GM12872 (cell line): ENCODE measurements at regions not wholly inside any gene's neighbourhood (a gene's known extent, or its start where the extent isn't known, plus 50 kb on each side); places are given as distances from the start of the nearest gene placed in this dataset.

Experiments
- TF ChIP-seq, protein P1 (sequence below): IDR thresholded peaks from 3 replicates; pipeline ENCODE4 v1.5.1; 2011; ENCODE audit warnings: low read depth, mild to moderate bottlenecking, low read length, moderate library complexity; ENCODE audit not compliant: insufficient read depth

DNA sequence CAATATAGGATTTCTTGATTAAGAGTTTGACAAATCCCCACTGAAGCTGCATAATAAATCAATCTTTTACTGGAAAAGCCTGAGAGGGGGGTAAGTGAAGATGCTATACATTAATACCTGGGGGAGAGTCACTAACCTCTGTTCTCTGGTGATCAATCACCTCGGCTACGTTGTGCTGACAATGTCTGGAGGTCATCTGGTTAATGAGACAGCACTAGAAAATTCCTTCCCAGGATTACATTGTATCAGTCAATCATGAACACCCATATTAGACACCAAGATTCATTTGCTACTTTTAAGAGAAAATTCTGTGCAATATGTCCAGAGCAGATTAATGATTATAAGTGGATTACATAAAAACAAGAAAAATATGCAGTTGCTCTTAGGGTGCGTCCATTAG, 408.3 kb downstream of the PDHA2 start:
- TF ChIP-seq, protein P1, sequence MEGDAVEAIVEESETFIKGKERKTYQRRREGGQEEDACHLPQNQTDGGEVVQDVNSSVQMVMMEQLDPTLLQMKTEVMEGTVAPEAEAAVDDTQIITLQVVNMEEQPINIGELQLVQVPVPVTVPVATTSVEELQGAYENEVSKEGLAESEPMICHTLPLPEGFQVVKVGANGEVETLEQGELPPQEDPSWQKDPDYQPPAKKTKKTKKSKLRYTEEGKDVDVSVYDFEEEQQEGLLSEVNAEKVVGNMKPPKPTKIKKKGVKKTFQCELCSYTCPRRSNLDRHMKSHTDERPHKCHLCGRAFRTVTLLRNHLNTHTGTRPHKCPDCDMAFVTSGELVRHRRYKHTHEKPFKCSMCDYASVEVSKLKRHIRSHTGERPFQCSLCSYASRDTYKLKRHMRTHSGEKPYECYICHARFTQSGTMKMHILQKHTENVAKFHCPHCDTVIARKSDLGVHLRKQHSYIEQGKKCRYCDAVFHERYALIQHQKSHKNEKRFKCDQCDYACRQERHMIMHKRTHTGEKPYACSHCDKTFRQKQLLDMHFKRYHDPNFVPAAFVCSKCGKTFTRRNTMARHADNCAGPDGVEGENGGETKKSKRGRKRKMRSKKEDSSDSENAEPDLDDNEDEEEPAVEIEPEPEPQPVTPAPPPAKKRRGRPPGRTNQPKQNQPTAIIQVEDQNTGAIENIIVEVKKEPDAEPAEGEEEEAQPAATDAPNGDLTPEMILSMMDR: no peak

- TF ChIP-seq, protein P1: no peak
These were observed 420.3 kb downstream of the PDHA2 start for GRCh38 chr4:96260064-96260682.

DNA sequence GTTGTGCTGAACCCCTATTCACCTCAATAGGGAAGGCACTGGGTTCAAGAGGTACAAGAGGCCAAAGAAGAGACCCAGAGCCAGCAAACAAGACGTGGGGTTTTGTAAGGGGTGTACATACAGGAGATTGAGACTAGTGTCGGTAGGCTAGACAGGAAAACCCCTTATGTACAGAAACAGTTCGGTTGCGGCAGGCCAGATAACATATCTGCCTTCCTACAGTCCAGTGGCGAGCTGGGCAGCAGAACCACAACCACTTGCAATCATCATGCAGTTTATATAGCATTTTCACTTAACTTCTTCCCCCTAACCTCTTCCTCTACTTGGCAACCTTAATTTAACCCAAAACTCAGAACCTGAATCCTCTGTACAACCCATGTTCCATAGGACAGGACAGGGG, 422.2 kb downstream of the PDHA2 start:
- TF ChIP-seq, protein P1: no peak

GRCh38 chr4:96263291-96263690, 423.4 kb downstream of the PDHA2 start:
- TF ChIP-seq, protein P1: no peak

DNA sequence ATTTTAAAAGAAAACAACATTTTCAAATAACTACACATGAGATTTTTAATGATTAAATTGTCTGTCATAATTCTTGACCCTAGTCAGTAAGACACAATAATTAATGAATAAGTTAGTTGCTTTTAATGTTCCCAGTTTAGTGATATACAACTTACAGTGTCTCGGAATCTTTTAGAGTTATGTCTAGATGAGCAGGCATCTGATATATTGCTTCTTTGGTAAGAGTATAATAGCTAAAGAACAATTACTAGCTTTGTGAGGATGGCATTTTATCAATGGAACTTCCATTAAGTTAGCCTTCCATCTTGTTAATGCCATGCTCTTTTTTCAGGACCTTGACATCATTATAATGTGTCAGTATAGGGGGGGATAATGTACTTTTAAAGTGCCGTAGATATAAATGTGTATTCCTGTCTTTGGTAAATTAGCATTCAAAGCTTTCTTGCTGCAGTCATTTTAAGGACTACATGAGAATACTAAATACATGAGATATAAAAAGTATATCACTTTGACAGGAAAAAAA, 425.1 kb downstream of the PDHA2 start:
- TF ChIP-seq, protein P1: no peak

DNA sequence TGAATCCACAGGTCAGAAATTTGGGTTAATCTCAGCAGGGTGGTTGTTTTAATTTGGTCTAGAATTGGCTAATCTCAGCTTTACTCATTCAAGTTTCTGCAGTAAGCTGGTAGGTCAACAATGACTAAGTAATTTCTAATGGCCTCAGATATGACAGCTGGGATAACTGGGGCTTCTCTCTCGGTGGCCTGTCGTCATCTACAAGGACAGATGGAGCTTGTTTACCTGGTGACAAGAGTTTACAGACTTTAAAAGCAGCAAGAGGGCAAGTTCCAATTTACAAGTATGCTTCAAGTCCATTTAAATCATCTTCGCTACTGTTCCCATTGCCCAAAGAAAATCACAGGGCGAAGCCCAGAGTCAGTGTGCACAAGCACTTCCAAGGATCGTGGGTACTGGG, 453.9 kb downstream of the PDHA2 start:
- TF ChIP-seq, protein P1: no peak

DNA sequence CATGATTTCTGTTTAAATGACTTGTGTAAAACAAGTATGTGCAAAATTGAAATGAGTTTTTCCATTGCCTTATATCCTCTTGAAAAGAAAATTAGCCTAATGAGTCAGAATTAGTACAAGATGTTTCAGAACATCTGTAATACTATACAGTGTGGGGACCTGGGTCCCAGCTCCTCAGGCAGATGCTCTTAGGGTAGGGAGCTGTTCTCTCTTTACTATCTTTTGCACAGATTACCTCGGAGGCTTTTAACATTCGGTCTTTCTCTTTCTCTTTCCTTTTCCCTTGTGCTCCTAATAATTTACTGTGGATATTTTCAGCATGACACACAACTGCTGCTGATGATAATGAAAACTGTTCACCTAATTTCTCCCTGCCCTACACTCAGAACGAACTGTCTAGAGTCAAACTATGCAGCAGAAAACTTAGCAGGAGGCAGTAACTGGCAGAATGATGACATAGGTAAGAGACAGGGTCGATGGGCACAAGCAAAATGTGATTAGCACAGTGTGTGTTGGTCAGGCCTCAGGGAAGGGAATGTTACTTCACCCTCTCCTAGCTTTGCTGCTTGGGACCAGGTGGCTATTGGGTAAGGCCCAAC, 455.3 kb downstream of the PDHA2 start:
- TF ChIP-seq, protein P1: no peak
